Activated T-cell treated with anti-CD3 and anti-CD28 coated beads, Interleukin-2, amount 50 U/mL, for 4 hours (primary cell): ENCODE measurements at regions not wholly inside any gene's neighbourhood (a gene's known extent, or its start where the extent isn't known, plus 50 kb on each side); places are given as distances from the start of the nearest gene placed in this dataset.
"Not testable (repeated sequence)": the region's sequence is repeated elsewhere in the genome, so short reads cannot be mapped to it uniquely, and the experiment has no call there.

Experiments
- ATAC-seq, 2 donors: fragments of 200-7000 bp; cut with Tn5 transposase; one replicate each; pipeline ENCODE4 v1.10.0; 2021
- DNase-seq: peaks from one replicate; pipeline ENCODE4 v3.0.0-alpha.2; 2020
- H3K27me3 Mint-ChIP-seq: one replicate; pipeline ENCODE4 v1.8.0; 2021; ENCODE audit warnings: low read depth, mixed read lengths
- H3K36me3 Mint-ChIP-seq: one replicate; pipeline ENCODE4 v1.8.0; 2022; ENCODE audit warnings: mixed read lengths; ENCODE audit not compliant: insufficient read depth
- H3K4me1 Mint-ChIP-seq: one replicate; pipeline ENCODE4 v1.8.0; 2021; ENCODE audit warnings: low read depth, mixed read lengths
- H3K4me3 Mint-ChIP-seq: one replicate; pipeline ENCODE4 v1.8.0; 2021; ENCODE audit warnings: mild to moderate bottlenecking, moderate library complexity, mixed read lengths
- H3K9me3 Mint-ChIP-seq: one replicate; pipeline ENCODE4 v1.8.0; 2021; ENCODE audit warnings: mixed read lengths

DNA sequence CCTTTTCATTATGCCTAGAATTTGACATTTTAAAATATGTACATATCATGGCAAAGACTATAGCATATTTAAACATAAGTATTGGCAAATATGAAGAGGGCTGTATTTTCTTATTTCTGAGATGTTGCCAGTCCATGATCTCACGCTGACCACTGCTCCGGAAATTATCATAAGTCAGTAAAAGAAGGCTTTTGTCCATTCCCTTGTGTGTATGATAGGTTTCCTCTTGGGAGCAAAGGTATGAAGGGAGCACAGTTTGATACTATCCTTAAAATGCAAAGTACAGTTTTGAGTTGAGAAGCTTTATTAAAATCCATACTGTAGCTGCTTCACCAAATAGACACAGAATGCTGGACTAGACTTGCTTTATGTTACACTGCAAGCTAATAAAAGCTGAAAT lies 52.6 kb upstream of the AGA start:
- Mint-ChIP-seq H3K27me3 (no peaks in the 10 kb centered on the region), H3K36me3 (peaks cover 6% of the 10 kb centered on the region), H3K4me3 (no peak overlapping the region), H3K4me1 (no peaks in the 10 kb centered on the region), H3K9me3 (no peaks in the 10 kb centered on the region)
- no peak for DNase-seq
- ATAC-seq: no peak

DNA sequence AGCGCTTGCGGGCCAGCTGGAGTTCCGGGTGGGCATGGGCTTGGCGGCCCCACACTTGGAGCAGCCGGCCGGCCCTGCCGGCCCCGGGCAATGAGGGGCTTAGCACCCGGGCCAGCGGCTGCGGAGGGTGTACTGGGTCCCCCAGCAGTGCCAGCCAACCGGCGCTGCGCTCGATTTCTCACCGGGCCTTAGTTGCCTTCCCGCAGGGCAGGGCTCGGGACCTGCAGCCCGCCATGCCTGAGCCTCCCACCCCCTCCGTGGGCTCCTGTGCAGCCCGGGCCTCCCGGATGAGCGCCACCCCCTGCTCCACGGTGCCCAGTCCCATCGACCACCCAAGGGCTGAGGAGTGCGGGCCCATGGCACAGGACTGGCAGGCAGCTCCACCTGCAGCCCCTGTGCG lies 53.4 kb upstream of the AGA start:
- DNase-seq, H3K9me3 Mint-ChIP-seq, H3K4me3 Mint-ChIP-seq, H3K36me3 Mint-ChIP-seq, H3K4me1 Mint-ChIP-seq, ATAC-seq, H3K27me3 Mint-ChIP-seq: not testable (repeated sequence)

DNA sequence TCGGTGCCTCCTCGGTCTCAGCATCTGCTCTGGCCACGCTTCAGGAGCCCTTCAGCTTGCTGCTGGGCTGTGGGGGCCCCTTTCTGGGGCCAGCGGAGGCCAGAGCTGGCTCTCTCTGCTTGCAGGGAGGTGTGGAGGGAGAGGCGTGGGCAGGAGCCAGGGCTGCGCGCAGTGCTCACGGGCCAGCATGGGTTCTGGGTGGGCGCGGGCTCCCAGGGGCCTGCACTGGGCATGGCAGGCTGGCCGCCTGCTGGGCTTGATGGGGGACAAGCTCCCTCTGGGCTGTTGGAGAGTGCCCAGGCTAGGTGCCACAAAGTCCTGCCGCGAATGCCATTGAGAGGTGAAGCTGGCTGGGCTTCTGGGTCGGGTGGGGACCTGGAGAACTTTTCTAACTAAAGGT lies 57.3 kb upstream of the AGA start:
- no peak overlapping the region for H3K4me3 Mint-ChIP-seq
- no peaks in the 10 kb centered on the region for H3K36me3 Mint-ChIP-seq
- H3K27me3 Mint-ChIP-seq: no peaks in the 10 kb centered on the region
- ATAC-seq (no peak), DNase-seq (no peak)
- H3K4me1 Mint-ChIP-seq: peaks cover 9% of the 10 kb centered on the region
- no peaks in the 10 kb centered on the region for H3K9me3 Mint-ChIP-seq

DNA sequence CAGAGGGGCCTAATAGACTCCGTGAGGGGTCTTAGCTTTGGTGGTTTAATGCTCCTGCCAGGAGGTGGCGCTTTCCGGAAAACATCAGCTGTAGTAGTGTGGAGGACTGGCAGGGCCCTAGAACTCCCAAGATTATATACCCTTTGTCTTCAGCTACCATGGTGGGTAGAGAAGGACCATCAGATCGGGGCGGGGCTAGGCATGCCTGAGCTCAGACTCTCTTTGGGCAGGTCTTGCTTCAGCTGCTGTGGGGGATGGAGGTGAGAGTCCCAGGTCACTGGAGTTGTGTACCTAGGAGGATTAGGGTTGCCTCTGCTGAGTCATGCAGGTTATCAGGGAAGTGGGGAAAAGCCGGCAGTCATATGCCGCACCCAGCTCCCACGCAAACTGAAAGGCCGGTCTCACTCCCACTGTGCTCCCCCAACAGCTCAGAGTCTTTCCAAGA lies 63.0 kb upstream of the AGA start:
- Mint-ChIP-seq H3K4me1 (peaks cover 9% of the 10 kb centered on the region), H3K9me3 (no peaks in the 10 kb centered on the region), H3K27me3 (no peaks in the 10 kb centered on the region), H3K4me3 (no peak overlapping the region), H3K36me3 (no peaks in the 10 kb centered on the region)
- ATAC-seq (no peak), DNase-seq (no peak)

DNA sequence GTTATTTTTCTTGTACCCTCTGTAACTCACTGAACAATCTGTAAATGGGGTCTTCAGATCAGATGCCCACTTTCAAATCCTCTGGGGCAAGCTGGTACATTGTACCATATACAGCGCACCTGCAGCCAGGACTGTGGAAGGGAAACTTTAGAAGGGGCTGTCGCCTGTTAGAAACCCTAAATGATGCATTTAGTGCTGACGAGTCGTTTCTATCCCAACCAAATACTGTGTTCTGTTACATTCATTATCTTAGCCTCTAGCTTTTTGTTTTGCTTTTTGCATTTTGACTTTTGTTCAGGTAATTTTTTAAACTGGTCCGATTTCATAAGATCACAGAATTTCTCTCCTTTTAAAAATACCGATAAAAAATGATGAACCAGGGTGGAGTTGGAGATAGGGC lies 66.4 kb upstream of the AGA start:
- no peak for ATAC-seq
- no peak for DNase-seq
- Mint-ChIP-seq H3K36me3 (no peaks in the 10 kb centered on the region), H3K27me3 (no peaks in the 10 kb centered on the region), H3K4me1 (no peaks in the 10 kb centered on the region), H3K4me3 (no peak overlapping the region), H3K9me3 (no peaks in the 10 kb centered on the region)

DNA sequence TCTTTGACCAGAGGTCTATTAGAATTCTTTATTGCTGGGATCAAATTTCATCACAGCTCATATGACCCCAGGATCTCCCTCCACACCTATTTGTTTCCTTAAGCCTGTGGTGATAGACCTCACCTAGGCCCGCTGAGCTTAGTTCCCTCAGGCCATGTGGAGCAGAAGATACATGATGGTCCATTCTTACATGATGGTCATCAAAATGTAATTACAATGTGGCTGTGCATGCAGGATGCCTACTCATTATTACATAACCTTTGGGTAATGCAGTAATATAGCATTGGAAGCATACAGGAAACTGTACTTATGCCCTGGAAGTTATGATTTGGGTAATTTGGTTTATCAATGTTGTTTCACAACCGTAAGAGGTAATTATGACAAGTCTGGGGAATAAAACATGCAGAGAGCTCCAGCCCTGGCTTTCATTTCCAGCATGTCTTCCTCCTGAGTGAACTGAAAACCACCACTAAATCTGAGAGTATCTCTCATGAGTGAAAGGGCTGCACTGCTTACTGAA lies 67.0 kb upstream of the AGA start:
- no peak overlapping the region for H3K4me3 Mint-ChIP-seq
- ATAC-seq (no peak), DNase-seq (no peak)
- no peaks in the 10 kb centered on the region for H3K27me3 Mint-ChIP-seq
- H3K4me1 Mint-ChIP-seq: no peaks in the 10 kb centered on the region
- H3K36me3 Mint-ChIP-seq: no peaks in the 10 kb centered on the region
- H3K9me3 Mint-ChIP-seq: no peaks in the 10 kb centered on the region

DNA sequence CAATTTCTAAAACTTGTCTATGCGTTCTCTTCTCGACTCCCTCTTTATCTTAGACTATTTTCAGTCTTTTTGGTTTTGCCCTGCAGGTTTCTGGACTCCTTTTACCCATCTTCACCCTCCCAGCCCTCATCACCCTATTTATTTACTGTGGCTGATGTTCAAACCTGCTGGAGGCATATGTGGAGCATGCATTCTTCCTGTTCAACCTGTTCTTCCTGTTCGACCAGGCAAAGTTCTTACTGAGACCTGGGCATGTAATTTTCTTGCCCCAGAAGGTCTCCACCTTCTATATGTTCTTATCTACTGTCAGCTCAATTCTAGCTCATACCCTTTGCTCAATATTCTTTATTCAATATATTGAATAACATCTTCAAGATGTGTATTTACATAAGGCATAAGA lies 69.4 kb upstream of the AGA start:
- Mint-ChIP-seq H3K36me3 (no peaks in the 10 kb centered on the region), H3K4me3 (no peak overlapping the region), H3K27me3 (no peaks in the 10 kb centered on the region), H3K4me1 (no peaks in the 10 kb centered on the region), H3K9me3 (no peaks in the 10 kb centered on the region)
- ATAC-seq: no peak
- no peak for DNase-seq

DNA sequence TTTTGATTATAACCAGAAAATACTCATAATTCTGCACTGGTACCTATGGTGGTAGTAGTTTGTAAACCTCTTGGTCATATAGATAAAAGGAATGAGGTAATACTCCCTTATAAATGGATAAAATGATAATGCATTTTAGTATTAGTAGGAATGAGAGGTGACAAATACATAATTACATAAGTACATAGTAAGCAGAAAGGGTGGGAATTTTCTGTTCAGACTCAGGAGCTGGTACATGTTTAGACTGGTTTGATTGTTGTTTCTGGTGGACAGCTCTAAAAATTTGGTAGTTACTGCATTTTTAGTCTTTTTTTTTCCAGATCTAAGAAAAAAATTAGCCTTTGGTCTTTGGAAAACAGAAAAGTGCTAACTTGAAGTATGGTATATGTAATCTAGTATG lies 70.4 kb upstream of the AGA start:
- ATAC-seq (no peak), DNase-seq (no peak)
- Mint-ChIP-seq H3K4me1 (no peaks in the 10 kb centered on the region), H3K36me3 (no peaks in the 10 kb centered on the region), H3K4me3 (no peak overlapping the region), H3K9me3 (no peaks in the 10 kb centered on the region), H3K27me3 (no peaks in the 10 kb centered on the region)

DNA sequence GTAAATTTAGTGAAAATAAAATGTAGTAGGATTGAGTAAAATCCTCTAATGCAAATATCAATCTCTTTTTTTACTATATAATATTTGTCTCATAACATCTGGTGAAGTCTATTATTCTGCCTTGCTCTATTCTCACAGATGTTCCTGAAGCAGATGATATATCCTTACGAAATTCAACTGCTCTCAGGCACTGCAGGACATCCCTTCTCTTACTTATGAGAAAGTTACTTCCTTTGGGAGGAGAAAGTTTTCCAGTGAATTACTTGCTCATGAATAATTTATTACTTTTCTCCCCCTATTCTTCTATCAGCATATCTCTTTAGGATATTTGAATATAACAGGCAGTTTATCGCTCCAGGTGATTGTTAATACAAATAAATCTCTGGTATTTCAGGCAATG lies 75.6 kb upstream of the AGA start:
- peaks cover 4% of the 10 kb centered on the region for H3K9me3 Mint-ChIP-seq
- H3K4me3 Mint-ChIP-seq: no peak overlapping the region
- no peaks in the 10 kb centered on the region for H3K27me3 Mint-ChIP-seq
- ATAC-seq (no peak), DNase-seq (no peak)
- H3K36me3 Mint-ChIP-seq: no peaks in the 10 kb centered on the region
- no peaks in the 10 kb centered on the region for H3K4me1 Mint-ChIP-seq

DNA sequence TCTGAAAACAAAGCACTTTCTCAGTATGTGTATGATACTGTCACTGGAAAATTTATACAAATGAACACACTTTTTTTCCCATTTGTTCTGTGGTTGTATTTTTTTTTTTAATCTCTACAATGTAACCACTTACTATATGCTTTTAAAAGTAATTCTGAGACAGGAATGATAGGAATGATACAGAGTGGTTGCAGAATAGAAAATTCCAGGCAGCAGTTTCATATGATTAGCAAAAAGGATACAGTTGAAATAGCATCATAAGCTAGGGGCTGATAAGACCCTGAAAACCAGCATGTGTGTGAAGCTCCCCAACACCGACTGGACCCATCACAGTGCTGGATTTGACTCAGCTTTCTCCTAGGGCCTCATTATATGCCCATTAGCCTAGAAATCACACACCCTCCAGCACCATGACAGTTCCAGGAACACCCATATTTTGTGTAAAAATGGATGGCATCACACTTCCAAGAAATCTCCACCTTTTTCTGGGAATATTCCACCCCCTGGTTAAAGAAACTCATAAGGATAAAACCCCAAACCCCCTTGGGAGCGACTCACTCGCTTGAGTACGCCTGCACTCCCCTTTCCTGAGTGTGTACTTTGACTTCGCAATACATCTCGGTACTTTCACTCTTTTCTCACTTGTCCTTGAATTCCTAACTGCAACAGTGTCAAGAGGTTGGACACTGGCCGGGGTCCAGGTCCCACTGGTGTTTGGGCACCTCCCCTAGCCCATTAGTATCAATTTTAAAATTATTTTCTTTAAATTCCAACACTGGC lies 77.4 kb upstream of the AGA start:
- no peaks in the 10 kb centered on the region for H3K27me3 Mint-ChIP-seq
- H3K4me3 Mint-ChIP-seq: no peak overlapping the region
- DNase-seq (no peak), ATAC-seq (no peak)
- no peaks in the 10 kb centered on the region for H3K4me1 Mint-ChIP-seq
- H3K36me3 Mint-ChIP-seq: no peaks in the 10 kb centered on the region
- H3K9me3 Mint-ChIP-seq: peaks cover 6% of the 10 kb centered on the region

DNA sequence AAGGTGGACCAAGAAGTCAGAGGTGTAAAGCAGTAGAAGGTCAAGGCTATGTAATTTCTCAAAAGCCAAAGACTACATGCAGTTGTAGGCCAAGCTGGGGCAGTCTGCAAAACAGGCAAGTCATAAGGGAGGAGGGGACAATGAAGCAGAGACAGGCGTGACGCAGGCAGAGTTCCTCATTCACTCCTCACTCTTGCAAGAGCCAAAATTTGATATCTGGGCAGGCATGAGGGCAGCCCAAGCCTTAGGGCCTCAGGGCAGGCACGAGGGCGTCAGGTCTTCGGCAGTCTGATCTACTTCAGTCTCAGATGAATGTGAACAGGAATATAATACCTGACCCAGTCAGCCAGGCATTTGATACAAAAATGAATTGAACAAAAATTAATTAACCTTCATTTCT lies 86.4 kb upstream of the AGA start:
- Mint-ChIP-seq H3K4me3 (no peak overlapping the region), H3K36me3 (no peaks in the 10 kb centered on the region), H3K27me3 (no peaks in the 10 kb centered on the region), H3K4me1 (no peaks in the 10 kb centered on the region), H3K9me3 (no peaks in the 10 kb centered on the region)
- no peak for ATAC-seq
- no peak for DNase-seq

DNA sequence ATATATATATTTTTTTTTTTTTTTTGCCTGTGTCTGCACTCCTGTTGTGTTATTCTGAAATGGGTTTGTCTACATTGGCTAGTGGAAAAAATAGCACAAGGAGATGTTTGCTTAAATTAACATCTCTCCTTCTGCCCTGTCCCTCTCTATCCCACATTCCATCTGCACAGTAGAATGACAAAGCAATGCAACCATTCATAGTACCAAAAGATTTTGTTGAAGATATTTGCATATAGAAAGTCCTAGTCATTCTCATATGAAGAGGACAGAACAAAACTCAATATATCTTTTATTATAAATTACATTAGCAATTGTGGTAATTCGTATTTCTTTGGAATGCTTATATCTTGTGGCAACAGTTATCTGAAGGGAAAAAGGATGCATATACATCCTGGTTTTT lies 88.3 kb upstream of the AGA start:
- H3K27me3 Mint-ChIP-seq: no peaks in the 10 kb centered on the region
- H3K4me1 Mint-ChIP-seq: no peaks in the 10 kb centered on the region
- H3K4me3 Mint-ChIP-seq: no peak overlapping the region
- H3K9me3 Mint-ChIP-seq: no peaks in the 10 kb centered on the region
- no peak for ATAC-seq
- DNase-seq: no peak
- H3K36me3 Mint-ChIP-seq: no peaks in the 10 kb centered on the region

DNA sequence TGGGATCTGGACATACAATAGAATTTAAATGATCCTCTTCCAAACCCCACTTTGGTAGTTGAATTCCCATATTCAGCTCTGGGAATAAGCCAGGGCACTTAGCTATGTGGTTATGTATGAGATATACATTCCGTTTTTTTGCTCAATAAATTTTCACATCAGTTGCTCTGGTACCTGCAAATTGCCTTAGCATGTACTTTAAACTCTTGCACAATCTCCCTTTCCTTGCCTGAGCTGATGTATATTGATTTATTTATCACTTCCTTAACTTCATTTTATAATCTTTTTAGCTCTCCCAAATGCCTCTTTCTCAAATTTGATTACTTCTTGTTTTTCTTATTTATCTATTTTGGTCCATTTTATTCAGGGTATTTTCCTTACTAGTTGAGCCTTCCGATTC lies 90.1 kb upstream of the AGA start:
- DNase-seq (no peak), ATAC-seq (no peak)
- Mint-ChIP-seq H3K36me3 (no peaks in the 10 kb centered on the region), H3K9me3 (no peaks in the 10 kb centered on the region), H3K4me3 (no peak overlapping the region), H3K4me1 (no peaks in the 10 kb centered on the region), H3K27me3 (no peaks in the 10 kb centered on the region)

DNA sequence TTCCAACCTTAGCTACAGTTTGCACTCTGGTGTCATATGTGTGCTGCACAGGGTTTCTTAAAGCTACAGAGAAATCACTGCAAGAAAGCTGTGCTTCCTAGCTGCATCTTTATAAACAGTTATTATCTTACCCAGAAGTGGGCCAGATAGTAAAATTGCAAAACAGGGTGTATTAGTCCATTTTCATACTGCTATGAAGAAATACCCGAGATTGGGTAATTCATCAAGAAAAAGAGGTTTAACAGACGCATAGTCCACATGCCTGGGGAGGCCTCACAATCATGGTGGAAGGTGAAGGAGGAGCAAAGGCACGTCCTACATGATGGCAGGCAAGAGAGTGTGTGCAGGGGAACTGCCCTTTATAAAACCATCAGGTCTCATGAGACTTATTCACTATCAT lies 92.6 kb upstream of the AGA start:
- ATAC-seq, H3K9me3 Mint-ChIP-seq: not testable (repeated sequence)

DNA sequence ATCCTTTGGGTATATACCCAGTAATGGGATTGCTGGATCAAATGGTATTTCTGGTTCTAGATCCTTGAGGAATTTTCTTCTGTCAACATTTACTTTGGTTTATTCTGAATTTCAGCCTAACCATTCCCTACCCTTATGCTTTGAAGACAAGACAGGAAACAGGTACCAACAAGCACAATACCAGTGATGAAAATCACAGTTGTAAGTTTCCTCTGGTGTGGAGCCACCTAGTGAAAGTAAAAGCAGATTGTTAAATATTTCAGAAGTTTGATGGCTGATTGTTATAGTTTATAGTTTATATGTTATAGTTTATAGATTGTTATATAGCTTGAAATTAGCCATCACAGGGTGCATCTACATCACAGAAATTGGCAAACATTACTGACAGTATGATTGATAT lies 104.5 kb upstream of the AGA start:
- H3K9me3 Mint-ChIP-seq: no peaks in the 10 kb centered on the region
- no peaks in the 10 kb centered on the region for H3K36me3 Mint-ChIP-seq
- H3K4me3 Mint-ChIP-seq: no peak overlapping the region
- ATAC-seq (no peak), DNase-seq (no peak)
- no peaks in the 10 kb centered on the region for H3K4me1 Mint-ChIP-seq
- H3K27me3 Mint-ChIP-seq: no peaks in the 10 kb centered on the region

More for the DNA sequence above, 92.6 kb upstream of the AGA start:
- not testable (repeated sequence) for DNase-seq, H3K4me1 Mint-ChIP-seq, H3K36me3 Mint-ChIP-seq, H3K4me3 Mint-ChIP-seq, H3K27me3 Mint-ChIP-seq
